ENCODE measurements at regions not wholly inside any gene's neighbourhood (a gene's known extent, or its start where the extent isn't known, plus 50 kb on each side); places are given as distances from the start of the nearest gene placed in this dataset.

DNA sequence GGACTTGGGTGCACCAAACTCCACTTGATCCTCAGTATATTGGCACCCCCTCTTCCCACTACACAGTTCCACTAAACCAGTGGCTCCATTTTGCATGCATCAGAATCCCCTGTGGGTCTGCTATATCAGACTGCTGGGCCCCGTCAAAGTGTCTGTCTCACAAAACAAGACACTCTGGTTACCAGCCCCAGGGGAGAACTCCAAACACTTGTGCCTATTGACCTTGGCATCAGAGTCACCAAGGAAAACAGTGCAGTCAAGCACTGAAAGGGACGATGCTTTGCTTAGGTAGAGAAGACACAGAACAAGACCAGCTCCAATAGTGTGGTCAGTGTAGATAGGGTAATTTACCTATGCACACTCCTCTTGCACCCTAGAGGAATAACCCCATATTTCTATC is 205.8 kb upstream of the RAI14 start:
- TF ChIP-seq CTCF (conservative IDR thresholded peaks at IDR 0.05 in 1 of 2, IDR thresholded peaks at IDR 0.05 in 1 of 2; ENCODE audit: extremely low read depth in 1 of 2, insufficient read depth in 1 of 2, low read depth in 1 of 2, low read length in 2 of 2) (no peak), EZH2 (IDR thresholded peaks at IDR 0.05; ENCODE audit: borderline replicate concordance, low read length) (no peak)
